EH (cell line): ENCODE measurements at regions not wholly inside any gene's neighbourhood (a gene's known extent, or its start where the extent isn't known, plus 50 kb on each side); places are given as distances from the start of the nearest gene placed in this dataset.
"Not testable (repeated sequence)": the region's sequence is repeated elsewhere in the genome, so short reads cannot be mapped to it uniquely, and the experiment has no call there.

Experiments used
- DNase-seq: peaks from one replicate; pipeline ENCODE4 v3.0.0-alpha.2; 2015; ENCODE audit warnings: low read depth

GRCh38 chr14:40365305-40365704 is 933.1 kb upstream of the FBXO33 start:
- no peak for DNase-seq

GRCh38 chr14:40362856-40363255 is 930.6 kb upstream of the FBXO33 start:
- DNase-seq: no peak

DNA sequence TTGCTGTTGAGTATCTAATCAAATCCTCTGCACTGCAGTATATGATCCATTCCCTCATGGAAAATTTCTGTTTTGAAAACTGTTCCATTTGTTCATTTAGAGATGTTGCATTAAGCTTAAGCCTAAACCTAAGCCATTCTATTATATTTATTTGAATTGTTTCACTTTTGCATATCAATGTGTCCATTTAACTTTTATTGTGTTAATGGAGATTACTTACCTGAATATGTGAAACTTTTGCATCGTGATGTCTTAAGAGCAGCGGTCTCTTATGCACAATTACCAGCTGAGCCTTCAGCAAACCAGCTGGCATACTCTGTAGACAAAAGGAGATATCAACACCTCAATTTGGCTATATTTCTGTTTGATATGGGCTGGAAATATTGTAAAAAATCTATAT is 922.5 kb upstream of the FBXO33 start:
- no peak for DNase-seq

DNA sequence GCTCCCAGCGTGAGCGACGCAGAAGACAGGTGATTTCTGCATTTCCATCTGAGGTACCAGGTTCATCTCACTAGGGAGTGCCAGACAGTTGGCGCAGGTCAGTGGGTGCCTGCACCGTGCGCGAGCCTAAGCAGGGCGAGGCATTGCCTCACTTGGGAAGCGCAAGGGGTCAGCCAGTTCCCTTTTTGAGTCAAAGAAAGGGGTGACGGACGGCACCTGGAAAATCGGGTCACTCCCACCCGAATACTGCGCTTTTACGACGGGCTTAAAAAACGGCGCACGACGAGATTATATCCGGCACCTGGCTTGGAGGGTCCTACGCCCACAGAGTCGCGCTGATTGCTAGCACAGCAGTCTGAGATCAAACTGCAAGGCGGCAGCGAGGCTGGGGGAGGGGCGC is 915.9 kb upstream of the FBXO33 start:
- DNase-seq: not testable (repeated sequence)

- DNase-seq: no peak
Observed at GRCh38 chr14:40347675-40348074, 915.4 kb upstream of the FBXO33 start.

- DNase-seq: no peak
Observed at GRCh38 chr14:40346275-40346674, 914.0 kb upstream of the FBXO33 start.

GRCh38 chr14:40345334-40345733 is 913.1 kb upstream of the FBXO33 start:
- no peak for DNase-seq

GRCh38 chr14:40340708-40341107 is 908.5 kb upstream of the FBXO33 start:
- DNase-seq: no peak

DNA sequence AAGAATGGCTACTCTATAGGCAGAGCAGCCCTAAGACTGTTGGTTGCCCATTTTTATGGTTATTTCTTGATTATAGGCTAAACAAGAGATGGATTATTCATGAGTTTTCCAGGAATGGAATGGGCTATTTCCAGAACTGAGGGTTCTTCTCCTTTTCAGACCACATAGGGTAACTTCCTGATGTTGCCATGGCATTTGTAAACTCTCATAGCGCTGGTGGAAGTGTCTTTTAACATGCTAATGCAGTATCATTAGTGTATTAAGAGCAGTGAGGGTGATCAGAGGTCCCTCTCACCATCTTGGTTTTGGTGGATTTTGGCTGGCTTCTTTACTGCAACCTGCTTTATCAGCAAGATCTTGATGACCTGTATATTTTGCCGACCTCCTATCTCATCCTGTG is 904.6 kb upstream of the FBXO33 start:
- no peak for DNase-seq

- not testable (repeated sequence) for DNase-seq
Observed at GRCh38 chr14:40326519-40326918, 894.3 kb upstream of the FBXO33 start.

GRCh38 chr14:40318211-40318719 is 886.0 kb upstream of the FBXO33 start:
- DNase-seq: no peak

GRCh38 chr14:40317690-40318089 is 885.5 kb upstream of the FBXO33 start:
- DNase-seq: no peak

- DNase-seq: no peak
Observed at GRCh38 chr14:40312296-40312695, 880.1 kb upstream of the FBXO33 start.

- no peak for DNase-seq
Observed at GRCh38 chr14:40309124-40309523, 876.9 kb upstream of the FBXO33 start.

GRCh38 chr14:40308240-40308639 is 876.0 kb upstream of the FBXO33 start:
- no peak for DNase-seq

DNA sequence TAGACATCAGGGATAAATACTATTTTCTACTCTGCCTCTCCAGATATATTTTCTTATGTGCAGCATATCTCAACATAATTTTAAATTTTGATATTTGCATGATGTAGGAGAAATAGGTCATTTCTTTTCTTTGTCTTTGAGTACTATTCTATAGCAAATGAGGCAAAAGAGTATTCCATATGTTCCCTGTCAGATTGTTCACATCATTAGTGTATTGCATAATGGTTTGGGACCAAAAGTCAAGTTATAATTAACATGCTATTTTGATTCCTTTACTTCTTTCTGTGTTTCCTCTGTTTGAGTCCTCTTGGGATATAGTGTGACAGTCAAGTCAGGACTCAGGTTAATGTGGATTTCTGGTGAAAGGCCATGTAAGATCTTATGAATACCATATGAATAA is 864.6 kb upstream of the FBXO33 start:
- DNase-seq: no peak

GRCh38 chr14:40292664-40293063 is 860.4 kb upstream of the FBXO33 start:
- DNase-seq: no peak

GRCh38 chr14:40282196-40282595 is 850.0 kb upstream of the FBXO33 start:
- DNase-seq: no peak

- DNase-seq: no peak
Observed at GRCh38 chr14:40280652-40281051, 848.4 kb upstream of the FBXO33 start.

DNA sequence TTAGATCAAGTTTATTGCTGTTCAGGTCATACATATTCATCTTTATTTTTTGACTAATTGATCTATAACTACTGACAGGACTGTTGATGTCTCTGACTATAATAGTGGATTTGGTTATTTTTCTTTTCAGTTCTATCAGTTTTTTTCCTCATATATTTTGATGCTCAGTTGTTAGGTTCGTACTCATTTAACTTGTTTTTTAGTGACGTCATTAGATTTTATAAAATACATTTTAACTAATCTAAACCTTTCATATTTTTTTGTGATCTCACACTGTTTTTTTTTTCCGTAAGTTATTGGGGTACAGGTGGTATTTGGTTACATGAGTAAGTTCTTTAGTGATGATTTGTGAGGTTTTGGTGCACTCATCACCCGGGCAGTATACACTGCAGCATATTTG is 841.2 kb upstream of the FBXO33 start:
- no peak for DNase-seq

DNA sequence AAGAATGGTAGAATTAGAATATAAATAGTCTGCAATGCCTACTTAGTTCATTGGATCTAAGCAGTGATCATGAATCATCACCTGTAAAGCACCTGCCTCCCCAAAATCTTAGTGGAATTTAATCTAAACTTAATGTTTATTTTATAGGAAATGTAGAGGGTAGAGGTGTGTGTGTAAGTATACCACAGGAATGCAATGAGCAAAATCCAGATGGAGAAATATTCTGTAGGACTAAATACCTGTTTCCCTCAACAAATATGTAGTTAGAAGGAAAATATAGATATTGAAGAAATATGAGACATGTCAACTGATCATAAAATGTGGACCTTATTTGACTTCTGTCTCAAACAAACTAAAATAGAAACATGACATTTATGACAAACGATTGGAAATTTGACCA is 839.2 kb upstream of the FBXO33 start:
- no peak for DNase-seq

DNA sequence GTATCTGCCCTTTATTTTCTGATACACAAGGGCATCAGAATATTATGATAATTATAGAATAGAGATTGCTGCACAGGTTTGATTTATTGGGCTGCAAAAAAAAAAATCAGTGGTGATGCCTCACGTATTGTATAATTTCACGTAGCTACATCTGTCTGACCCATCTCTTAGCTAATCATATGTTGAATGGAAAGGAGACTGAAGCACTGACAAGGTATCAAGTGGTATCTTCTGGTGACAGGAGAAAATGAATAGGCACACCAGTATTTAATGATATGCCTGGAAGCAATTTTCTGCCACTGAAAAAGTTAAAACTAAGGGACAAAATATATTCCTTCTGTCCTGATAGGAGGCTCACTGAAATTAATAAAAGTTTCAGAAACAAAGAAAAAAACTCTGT is 837.2 kb upstream of the FBXO33 start:
- DNase-seq: no peak

DNA sequence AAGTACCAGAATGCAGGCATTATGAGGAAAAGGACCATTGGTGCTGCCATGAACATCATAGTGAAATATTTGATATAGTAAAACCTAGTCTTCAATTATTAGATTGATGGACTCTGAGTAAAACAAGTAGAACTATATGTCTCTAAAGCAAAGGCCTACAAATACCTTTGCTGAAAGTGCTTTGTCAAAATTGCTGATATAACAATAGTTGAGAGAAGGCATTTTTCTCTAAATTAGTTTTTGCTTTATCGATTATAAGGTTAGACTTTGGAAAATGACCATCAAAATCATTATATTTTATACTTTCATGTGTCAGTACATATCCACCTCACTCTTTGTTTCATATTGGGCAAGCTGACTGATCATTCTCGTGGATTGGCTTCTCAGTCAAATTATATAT is 836.0 kb upstream of the FBXO33 start:
- DNase-seq: no peak

GRCh38 chr14:40265096-40265495 is 832.9 kb upstream of the FBXO33 start:
- no peak for DNase-seq
